ENCODE measurements at regions not wholly inside any gene's neighbourhood (a gene's known extent, or its start where the extent isn't known, plus 50 kb on each side); places are given as distances from the start of the nearest gene placed in this dataset.
"Not testable (repeated sequence)": the region's sequence is repeated elsewhere in the genome, so short reads cannot be mapped to it uniquely, and the experiment has no call there.

DNA sequence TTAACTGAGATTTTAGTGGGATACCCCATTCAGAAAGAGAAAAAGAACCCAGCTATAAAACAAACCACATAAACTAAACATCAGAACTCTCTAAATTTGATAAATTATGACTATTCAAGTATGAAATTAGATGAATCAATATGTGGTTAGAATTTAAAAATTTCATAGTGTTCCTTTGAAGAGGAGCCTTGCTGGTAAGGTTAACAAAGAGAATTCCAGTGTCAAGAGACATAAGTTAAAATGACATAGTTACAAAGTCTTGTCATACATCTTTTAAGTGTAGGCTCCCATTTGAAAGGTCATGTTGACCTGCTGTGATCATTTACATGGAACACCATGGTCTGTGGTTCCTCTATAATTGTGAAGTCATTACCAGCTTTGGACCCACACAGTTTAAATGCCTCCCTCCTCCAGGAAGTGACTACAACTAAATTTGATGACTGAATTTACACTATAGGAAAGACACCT lies 231.6 kb upstream of the ETAA1 start:
- TF ChIP-seq, protein P1, sequence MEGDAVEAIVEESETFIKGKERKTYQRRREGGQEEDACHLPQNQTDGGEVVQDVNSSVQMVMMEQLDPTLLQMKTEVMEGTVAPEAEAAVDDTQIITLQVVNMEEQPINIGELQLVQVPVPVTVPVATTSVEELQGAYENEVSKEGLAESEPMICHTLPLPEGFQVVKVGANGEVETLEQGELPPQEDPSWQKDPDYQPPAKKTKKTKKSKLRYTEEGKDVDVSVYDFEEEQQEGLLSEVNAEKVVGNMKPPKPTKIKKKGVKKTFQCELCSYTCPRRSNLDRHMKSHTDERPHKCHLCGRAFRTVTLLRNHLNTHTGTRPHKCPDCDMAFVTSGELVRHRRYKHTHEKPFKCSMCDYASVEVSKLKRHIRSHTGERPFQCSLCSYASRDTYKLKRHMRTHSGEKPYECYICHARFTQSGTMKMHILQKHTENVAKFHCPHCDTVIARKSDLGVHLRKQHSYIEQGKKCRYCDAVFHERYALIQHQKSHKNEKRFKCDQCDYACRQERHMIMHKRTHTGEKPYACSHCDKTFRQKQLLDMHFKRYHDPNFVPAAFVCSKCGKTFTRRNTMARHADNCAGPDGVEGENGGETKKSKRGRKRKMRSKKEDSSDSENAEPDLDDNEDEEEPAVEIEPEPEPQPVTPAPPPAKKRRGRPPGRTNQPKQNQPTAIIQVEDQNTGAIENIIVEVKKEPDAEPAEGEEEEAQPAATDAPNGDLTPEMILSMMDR (IDR thresholded peaks at IDR 0.05), result no peak
- Mint-ChIP-seq H3K27ac (no peak overlapping the region), H3K27me3 (no peaks in the 10 kb centered on the region), H3K9me3 (peaks cover 16% of the 10 kb centered on the region), H3K4me1 (ENCODE audit: low read depth) (no peaks in the 10 kb centered on the region), H3K4me3 (no peak overlapping the region), H3K36me3 (ENCODE audit: low read depth) (no peaks in the 10 kb centered on the region)
- intact Hi-C loops (cut with micrococcal nuclease), result no loop called here
- POLR2A ChIA-PET, result no interaction called here
- CTCF ChIA-PET, result no interaction called here
- ATAC-seq (no peak), DNase-seq (no peak)

DNA sequence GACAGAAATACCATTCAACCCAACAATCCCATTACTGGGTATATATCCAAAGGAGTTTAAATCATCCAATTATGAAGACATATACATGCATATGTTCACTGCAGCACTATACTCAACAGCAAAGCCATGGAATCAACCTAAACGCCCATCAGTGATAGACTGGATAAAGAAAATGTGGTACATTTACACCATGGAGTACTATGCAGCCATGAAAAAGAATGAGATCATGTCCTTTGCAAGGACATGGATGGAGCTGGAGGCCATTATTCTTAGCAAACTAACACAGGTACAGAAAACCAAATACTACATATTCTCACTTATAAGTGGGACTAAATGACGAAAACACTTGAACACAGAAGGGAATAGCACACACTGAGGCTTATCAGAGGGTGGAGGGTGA lies 230.6 kb upstream of the ETAA1 start:
- intact Hi-C loops (cut with micrococcal nuclease); CTCF ChIA-PET; DNase-seq; H3K27ac Mint-ChIP-seq; H3K27me3 Mint-ChIP-seq; POLR2A ChIA-PET; H3K4me3 Mint-ChIP-seq; H3K4me1 Mint-ChIP-seq (ENCODE audit: low read depth); ATAC-seq; H3K36me3 Mint-ChIP-seq (ENCODE audit: low read depth): not testable (repeated sequence)
- peaks cover 14% of the 10 kb centered on the region for H3K9me3 Mint-ChIP-seq

DNA sequence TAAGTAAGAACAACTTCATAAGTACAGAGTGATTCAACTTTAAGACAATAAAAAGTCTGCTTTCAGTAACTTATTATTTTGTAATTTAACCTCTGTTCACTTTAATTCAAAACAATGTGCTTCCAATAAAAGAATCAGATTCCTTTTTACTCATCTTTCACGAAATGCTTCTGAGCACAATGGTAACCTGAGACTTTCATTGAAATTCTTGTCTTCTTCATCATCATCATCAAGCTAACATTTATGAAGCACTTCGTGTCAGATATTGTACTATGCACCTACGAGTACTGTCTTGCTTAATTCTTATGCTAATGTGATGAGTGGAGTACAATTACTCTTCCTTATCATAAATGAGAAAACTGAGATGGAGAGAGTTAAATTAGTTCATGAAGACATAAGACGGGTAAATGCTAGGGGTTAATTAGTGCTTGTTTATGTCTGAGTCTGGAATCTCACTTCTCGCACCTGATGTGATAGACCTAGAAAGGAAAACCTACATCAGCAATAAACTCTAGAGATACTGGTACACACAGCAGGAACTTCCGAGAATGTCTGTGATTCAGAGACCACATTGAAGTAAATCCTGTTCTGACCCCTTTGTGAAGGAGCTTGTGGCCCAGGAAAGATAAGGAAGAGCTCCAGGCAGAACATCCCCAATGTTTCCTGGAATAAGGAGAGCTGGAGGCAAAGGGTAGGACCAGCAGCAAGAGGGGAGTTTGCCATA lies 227.6 kb upstream of the ETAA1 start:
- POLR2A ChIA-PET, result no interaction called here

DNA sequence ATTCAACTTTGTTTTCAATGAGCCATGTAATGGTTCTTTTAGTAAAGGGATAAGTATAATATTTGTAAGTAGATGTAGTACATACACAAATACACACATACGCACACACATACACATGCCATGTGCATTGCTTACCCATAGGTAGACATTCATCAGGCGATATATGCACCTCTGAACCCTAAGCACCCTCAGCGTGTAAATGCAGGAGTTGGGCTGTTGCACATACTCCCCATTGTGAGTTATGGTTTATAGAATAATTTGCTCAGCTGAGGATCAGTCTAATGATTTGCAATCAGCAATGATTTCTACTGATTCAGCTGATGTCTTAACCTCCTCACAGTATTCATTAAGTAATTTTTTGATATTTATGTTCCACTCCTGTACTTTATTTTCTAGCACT lies 217.6 kb upstream of the ETAA1 start:
- Mint-ChIP-seq H3K27me3 (no peaks in the 10 kb centered on the region), H3K9me3 (peaks cover 3% of the 10 kb centered on the region), H3K27ac (no peak overlapping the region), H3K36me3 (ENCODE audit: low read depth) (no peaks in the 10 kb centered on the region), H3K4me1 (ENCODE audit: low read depth) (no peaks in the 10 kb centered on the region), H3K4me3 (no peak overlapping the region)
- TF ChIP-seq, protein P1 (IDR thresholded peaks at IDR 0.05), result no peak
- CTCF ChIA-PET, result no interaction called here
- ATAC-seq (no peak), DNase-seq (no peak)
- intact Hi-C loops (cut with micrococcal nuclease), result no loop called here
- POLR2A ChIA-PET, result no interaction called here

More for the DNA sequence above, 227.6 kb upstream of the ETAA1 start:
- H3K36me3 Mint-ChIP-seq (ENCODE audit: low read depth), result no peaks in the 10 kb centered on the region
- no peaks in the 10 kb centered on the region for H3K27me3 Mint-ChIP-seq
- ATAC-seq, result no peak
- CTCF ChIA-PET, result no interaction called here
- no peaks in the 10 kb centered on the region for H3K4me1 Mint-ChIP-seq (ENCODE audit: low read depth)
- H3K4me3 Mint-ChIP-seq, result no peak overlapping the region
- peaks cover 12% of the 10 kb centered on the region for H3K9me3 Mint-ChIP-seq
- H3K27ac Mint-ChIP-seq, result no peak overlapping the region
- intact Hi-C loops (cut with micrococcal nuclease), result no loop called here
- TF ChIP-seq, protein P1 (IDR thresholded peaks at IDR 0.05), result no peak
- DNase-seq, result no peak

DNA sequence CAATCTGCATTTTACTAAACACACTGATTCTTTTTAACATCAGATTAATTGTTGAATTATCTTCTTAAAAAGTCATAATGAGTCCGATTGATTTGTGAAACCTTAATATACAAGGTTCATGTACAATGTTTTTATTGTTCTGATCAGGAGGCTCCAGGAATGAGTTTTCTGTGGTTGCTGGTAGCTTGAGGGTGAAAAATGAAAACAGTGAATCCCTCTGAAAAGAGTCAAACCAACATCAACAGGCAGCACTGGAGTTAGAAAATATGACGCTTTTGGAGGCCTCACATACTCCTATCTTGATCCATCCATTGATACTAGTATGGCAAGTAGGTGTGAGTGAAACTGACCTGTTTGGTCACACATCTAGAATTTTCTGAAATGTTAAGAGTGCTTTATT lies 216.3 kb upstream of the ETAA1 start:
- DNase-seq (no peak), ATAC-seq (no peak)
- intact Hi-C loops (cut with micrococcal nuclease), result no loop called here
- TF ChIP-seq, protein P1 (IDR thresholded peaks at IDR 0.05), result no peak
- POLR2A ChIA-PET, result no interaction called here
- H3K9me3 Mint-ChIP-seq, result peaks cover 3% of the 10 kb centered on the region
- H3K4me1 Mint-ChIP-seq (ENCODE audit: low read depth), result no peaks in the 10 kb centered on the region
- CTCF ChIA-PET, result no interaction called here
- H3K27me3 Mint-ChIP-seq, result no peaks in the 10 kb centered on the region
- no peaks in the 10 kb centered on the region for H3K36me3 Mint-ChIP-seq (ENCODE audit: low read depth)
- no peak overlapping the region for H3K27ac Mint-ChIP-seq
- no peak overlapping the region for H3K4me3 Mint-ChIP-seq

Data from activated CD8-positive, alpha-beta T cell treated with anti-CD3 and anti-CD28 coated beads for 36 hours (primary cell).